ENCODE measurements at regions not wholly inside any gene's neighbourhood (a gene's known extent, or its start where the extent isn't known, plus 50 kb on each side); places are given as distances from the start of the nearest gene placed in this dataset.

- no peak for TF ChIP-seq CTCF (conservative IDR thresholded peaks at IDR 0.05)
- no peak for TF ChIP-seq EZH2 (IDR thresholded peaks at IDR 0.05; ENCODE audit: low read depth)
Observed at GRCh38 chr12:30843211-30843610, 83.3 kb upstream of the TSPAN11 start.

Measured in PC-9 (cell line).